MCF 10A (cell line): ENCODE measurements at regions not wholly inside any gene's neighbourhood (a gene's known extent, or its start where the extent isn't known, plus 50 kb on each side); places are given as distances from the start of the nearest gene placed in this dataset.

Experiments used
- BruUV-seq: library from RNA; stranded (reverse); fragments of 400-500 nt; replicated peaks from 2 replicates; lab custom pipeline; 2021; lab: Mats Ljungman, UMichigan
- CTCF ChIA-PET: fragments of 300-600 bp; sonication (Branson Sonifier 250); formaldehyde crosslinking; extraction: SDS; loops from one replicate; lab custom pipeline; 2021; ENCODE audit warnings: antibody characterized with exemption, inconsistent platforms; lab: Yijun Ruan, JAX
- POLR2A ChIA-PET: fragments of 300-600, 350-650 bp; sonication (Branson Sonifier 250); formaldehyde crosslinking; extraction: SDS; loops from one replicate; lab custom pipeline; 2020; ENCODE audit warnings: antibody characterized with exemption, inconsistent platforms; lab: Yijun Ruan, JAX
- DNase-seq: peaks from one replicate; pipeline ENCODE4 v3.0.0-alpha.2; 2018; ENCODE audit not compliant: unreplicated experiment
- H3K27ac Mint-ChIP-seq: one replicate; pipeline ENCODE4 v1.8.0; 2022; ENCODE audit warnings: mild to moderate bottlenecking, low read depth, mixed read lengths; ENCODE audit not compliant: unreplicated experiment
- H3K27me3 Mint-ChIP-seq: one replicate; pipeline ENCODE4 v1.8.0; 2022; ENCODE audit warnings: mixed read lengths; ENCODE audit not compliant: insufficient read depth, unreplicated experiment
- H3K36me3 Mint-ChIP-seq: one replicate; pipeline ENCODE4 v1.8.0; 2022; ENCODE audit warnings: mild to moderate bottlenecking, moderate library complexity, mixed read lengths; ENCODE audit not compliant: insufficient read depth, unreplicated experiment
- H3K4me1 Mint-ChIP-seq: one replicate; pipeline ENCODE4 v1.8.0; 2022; ENCODE audit warnings: mixed read lengths; ENCODE audit not compliant: insufficient read depth, unreplicated experiment
- H3K4me3 Mint-ChIP-seq: one replicate; pipeline ENCODE4 v1.8.0; 2022; ENCODE audit warnings: mild to moderate bottlenecking, moderate library complexity, mixed read lengths; ENCODE audit not compliant: unreplicated experiment
- H3K9me3 Mint-ChIP-seq: one replicate; pipeline ENCODE4 v1.8.0; 2022; ENCODE audit warnings: mixed read lengths; ENCODE audit not compliant: unreplicated experiment
- intact Hi-C: fragments of 100-400 bp; cut with micrococcal nuclease; formaldehyde crosslinking; loops from 2 replicates; pipeline ENCODE4 v1.14.1; 2022
- TF ChIP-seq, protein P1 (sequence below): fragments of 200-600 bp; IDR thresholded peaks from one replicate; pipeline ENCODE4 v1.8.0; 2022; ENCODE audit warnings: antibody characterized with exemption, mild to moderate bottlenecking; ENCODE audit not compliant: unreplicated experiment

DNA sequence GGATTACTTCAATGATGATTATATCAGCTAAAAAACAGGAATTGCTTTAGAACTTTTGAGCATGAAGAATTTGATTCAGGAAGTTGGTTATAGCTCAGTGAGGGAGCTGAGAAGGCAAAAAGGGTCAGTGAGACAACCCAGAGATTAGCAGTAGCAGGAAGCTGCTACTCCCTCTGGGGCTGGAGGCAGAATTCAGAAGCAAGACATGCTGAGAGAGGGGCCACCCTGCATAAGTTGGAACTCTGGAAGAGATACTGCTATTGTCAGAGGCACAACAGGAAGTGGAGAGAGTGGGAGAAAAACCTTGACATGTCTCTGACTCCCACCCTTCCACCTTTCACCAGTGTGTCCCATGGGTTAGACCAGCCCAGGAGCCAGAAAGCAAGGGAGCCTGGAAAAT, 488.7 kb downstream of the ADRA2A start:
- no peak overlapping the region for H3K4me3 Mint-ChIP-seq

DNA sequence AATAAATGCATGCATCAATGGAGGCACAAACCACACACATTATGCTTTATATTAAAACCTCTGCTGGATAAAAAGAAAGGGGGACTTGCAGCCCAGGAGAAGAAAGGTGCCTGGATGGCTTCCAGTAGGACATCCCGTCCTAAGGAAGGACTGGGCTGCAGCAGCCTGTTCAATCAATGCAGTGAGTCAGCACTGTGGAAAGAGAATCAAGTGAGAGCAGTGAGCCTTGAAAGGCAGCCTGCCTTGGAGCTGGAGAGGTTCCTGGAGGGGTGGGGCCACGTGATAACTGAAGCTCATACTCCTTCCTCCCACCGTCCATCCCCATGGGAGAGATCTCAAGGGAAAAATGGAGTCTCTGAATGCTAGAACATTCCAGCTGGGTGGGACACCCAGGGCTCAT, 501.2 kb downstream of the ADRA2A start:
- no peaks in the 10 kb centered on the region for H3K36me3 Mint-ChIP-seq
- no peaks in the 10 kb centered on the region for H3K9me3 Mint-ChIP-seq
- DNase-seq = no peak
- BruUV-seq = no TSS peak
- no peaks in the 10 kb centered on the region for H3K27me3 Mint-ChIP-seq
- ChIA-PET POLR2A (no interaction called here), CTCF (interaction anchor here (1.1 kb wide), 1 partner anchor 21 kb away, joined by 3 read pairs; no protein-coding TSS in a partner anchor)
- no peaks in the 10 kb centered on the region for H3K4me1 Mint-ChIP-seq
- intact Hi-C loops = no loop called here
- no peak overlapping the region for H3K4me3 Mint-ChIP-seq
- TF ChIP-seq, protein P1, sequence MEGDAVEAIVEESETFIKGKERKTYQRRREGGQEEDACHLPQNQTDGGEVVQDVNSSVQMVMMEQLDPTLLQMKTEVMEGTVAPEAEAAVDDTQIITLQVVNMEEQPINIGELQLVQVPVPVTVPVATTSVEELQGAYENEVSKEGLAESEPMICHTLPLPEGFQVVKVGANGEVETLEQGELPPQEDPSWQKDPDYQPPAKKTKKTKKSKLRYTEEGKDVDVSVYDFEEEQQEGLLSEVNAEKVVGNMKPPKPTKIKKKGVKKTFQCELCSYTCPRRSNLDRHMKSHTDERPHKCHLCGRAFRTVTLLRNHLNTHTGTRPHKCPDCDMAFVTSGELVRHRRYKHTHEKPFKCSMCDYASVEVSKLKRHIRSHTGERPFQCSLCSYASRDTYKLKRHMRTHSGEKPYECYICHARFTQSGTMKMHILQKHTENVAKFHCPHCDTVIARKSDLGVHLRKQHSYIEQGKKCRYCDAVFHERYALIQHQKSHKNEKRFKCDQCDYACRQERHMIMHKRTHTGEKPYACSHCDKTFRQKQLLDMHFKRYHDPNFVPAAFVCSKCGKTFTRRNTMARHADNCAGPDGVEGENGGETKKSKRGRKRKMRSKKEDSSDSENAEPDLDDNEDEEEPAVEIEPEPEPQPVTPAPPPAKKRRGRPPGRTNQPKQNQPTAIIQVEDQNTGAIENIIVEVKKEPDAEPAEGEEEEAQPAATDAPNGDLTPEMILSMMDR = no peak
- no peak overlapping the region for H3K27ac Mint-ChIP-seq

More for the DNA sequence above, 488.7 kb downstream of the ADRA2A start:
- H3K27ac Mint-ChIP-seq = no peak overlapping the region
- H3K9me3 Mint-ChIP-seq = peaks cover 7% of the 10 kb centered on the region
- peaks cover 7% of the 10 kb centered on the region for H3K4me1 Mint-ChIP-seq
- H3K27me3 Mint-ChIP-seq = peaks cover 27% of the 10 kb centered on the region
- TF ChIP-seq, protein P1 = no peak
- ChIA-PET POLR2A (no interaction called here), CTCF (interaction anchor here (0.6 to 1.2 kb wide), 3 partner anchors 33 to 470 kb away, joined by 3 to 4 read pairs (median 3); no protein-coding TSS in a partner anchor)
- no TSS peak for BruUV-seq
- H3K36me3 Mint-ChIP-seq = no peaks in the 10 kb centered on the region
- DNase-seq = no peak
- intact Hi-C loops = no loop called here

DNA sequence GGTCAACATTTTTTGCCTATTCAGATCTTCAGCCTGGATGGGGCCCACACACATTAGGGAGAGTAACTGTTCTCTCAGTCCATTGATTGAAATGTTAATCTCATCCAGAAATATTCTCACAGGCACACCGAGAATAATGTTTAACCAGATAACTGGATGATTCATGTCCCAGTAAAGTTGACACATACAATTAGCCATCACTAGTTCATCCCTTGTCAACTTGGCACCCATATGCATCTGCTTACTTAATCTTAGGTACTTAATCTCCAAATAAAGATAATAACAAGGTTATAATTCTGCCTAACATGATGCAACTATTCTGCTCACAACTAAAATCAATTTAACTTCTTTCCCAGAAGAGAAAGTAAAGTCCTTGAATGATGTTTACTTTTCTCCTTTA, 502.6 kb downstream of the ADRA2A start:
- POLR2A ChIA-PET = no interaction called here
- CTCF ChIA-PET = interaction anchor here (0.7 kb wide), 1 partner anchor 7 kb away, joined by 3 read pairs; no protein-coding TSS in a partner anchor
- BruUV-seq = no TSS peak
- H3K9me3 Mint-ChIP-seq = no peaks in the 10 kb centered on the region
- DNase-seq = no peak
- no peak overlapping the region for H3K4me3 Mint-ChIP-seq
- H3K27ac Mint-ChIP-seq = no peak overlapping the region
- H3K36me3 Mint-ChIP-seq = no peaks in the 10 kb centered on the region
- intact Hi-C loops = no loop called here
- TF ChIP-seq, protein P1 = no peak
- H3K4me1 Mint-ChIP-seq = no peaks in the 10 kb centered on the region
- no peaks in the 10 kb centered on the region for H3K27me3 Mint-ChIP-seq

DNA sequence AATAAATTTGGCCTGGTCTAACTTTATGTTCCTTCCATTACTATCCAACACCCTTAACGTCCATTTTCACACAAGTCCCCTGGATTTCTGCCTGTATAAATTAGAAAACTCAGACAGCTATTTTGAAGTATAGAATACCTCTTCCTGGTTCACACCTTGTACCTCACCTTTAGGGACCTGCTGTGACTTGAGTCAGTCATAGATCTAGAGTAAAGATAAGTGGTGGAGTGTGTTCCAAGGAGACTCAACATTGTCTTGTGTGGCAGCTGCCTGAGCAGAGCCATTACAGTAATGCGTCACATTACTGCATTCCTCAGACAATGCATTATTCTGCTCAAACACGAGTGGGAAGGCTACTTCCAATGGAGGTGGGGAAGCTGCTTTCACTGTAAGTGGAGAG, 513.9 kb downstream of the ADRA2A start:
- DNase-seq = no peak
- H3K27ac Mint-ChIP-seq = no peak overlapping the region
- ChIA-PET POLR2A (no interaction called here), CTCF (interaction anchor here (0.5 to 0.7 kb wide), 3 partner anchors 9 to 1003 kb away, joined by 3 read pairs; no protein-coding TSS in a partner anchor)
- H3K36me3 Mint-ChIP-seq = no peaks in the 10 kb centered on the region
- no peak overlapping the region for H3K4me3 Mint-ChIP-seq
- no peaks in the 10 kb centered on the region for H3K9me3 Mint-ChIP-seq
- TF ChIP-seq, protein P1 = no peak
- H3K27me3 Mint-ChIP-seq = no peaks in the 10 kb centered on the region
- no TSS peak for BruUV-seq
- intact Hi-C loops = loop anchor here (10.0 kb wide), 1 partner anchor 226 kb away; no protein-coding TSS in a partner anchor
- no peaks in the 10 kb centered on the region for H3K4me1 Mint-ChIP-seq
